Activated T-cell treated with anti-CD3 and anti-CD28 coated beads, Interleukin-2, amount 50 U/mL, for 72 hours (primary cell): ENCODE measurements at regions not wholly inside any gene's neighbourhood (a gene's known extent, or its start where the extent isn't known, plus 50 kb on each side); places are given as distances from the start of the nearest gene placed in this dataset.

Experiments
- ATAC-seq, 2 donors: fragments of 150-1000 bp; cut with Tn5 transposase; replicated peaks in 1 of 2; 2 replicates each; pipeline ENCODE4 v1.10.0; 2021; ENCODE audit warnings: moderate library complexity in 2 of 2, mild to moderate bottlenecking in 1 of 2
- DNase-seq, 2 donors: peaks; one replicate each; pipeline ENCODE4 v3.0.0; 2021 to 2022; ENCODE audit warnings: mixed read lengths in 1 of 2
- H3K27ac Mint-ChIP-seq: one replicate; pipeline ENCODE4 v1.8.0; 2022; ENCODE audit warnings: mild to moderate bottlenecking, moderate library complexity, mixed read lengths
- H3K27me3 Mint-ChIP-seq: one replicate; pipeline ENCODE4 v1.8.0; 2022; ENCODE audit warnings: low read depth, mixed read lengths
- H3K36me3 Mint-ChIP-seq, 2 donors: one replicate each; pipeline ENCODE4 v1.8.0; 2022; ENCODE audit warnings: mixed read lengths in 2 of 2, mild to moderate bottlenecking in 1 of 2; ENCODE audit not compliant: insufficient read depth in 2 of 2
- H3K4me1 Mint-ChIP-seq: one replicate; pipeline ENCODE4 v1.8.0; 2022; ENCODE audit warnings: low read depth, mixed read lengths
- H3K4me3 Mint-ChIP-seq, 2 donors: one replicate each; pipeline ENCODE4 v1.8.0; 2022; ENCODE audit warnings: mild to moderate bottlenecking in 2 of 2, mixed read lengths in 2 of 2, moderate library complexity in 2 of 2
- H3K9me3 Mint-ChIP-seq, 2 donors: one replicate each; pipeline ENCODE4 v1.8.0; 2022; ENCODE audit warnings: mixed read lengths in 2 of 2

- DNase-seq, result no peak
- H3K9me3 Mint-ChIP-seq, result peaks cover 0 to 14% of the 10 kb centered on the region in 2 donors
- peaks cover 7% of the 10 kb centered on the region for H3K27me3 Mint-ChIP-seq
- H3K27ac Mint-ChIP-seq, result no peak overlapping the region
- no peak for ATAC-seq
- H3K36me3 Mint-ChIP-seq, result peaks cover 0 to 1% of the 10 kb centered on the region in 2 donors
- H3K4me1 Mint-ChIP-seq, result peaks cover 5% of the 10 kb centered on the region
- H3K4me3 Mint-ChIP-seq, result no peak overlapping the region
Observed at GRCh38 chr21:35543746-35544145, 494.6 kb upstream of the RUNX1 start.

- H3K27ac Mint-ChIP-seq, result no peak overlapping the region
- H3K27me3 Mint-ChIP-seq, result peaks cover 7% of the 10 kb centered on the region
- DNase-seq (no peak), ATAC-seq (no peak)
- no peak overlapping the region for H3K4me3 Mint-ChIP-seq
- peaks cover 5% of the 10 kb centered on the region for H3K4me1 Mint-ChIP-seq
- H3K9me3 Mint-ChIP-seq, result peaks cover under 1 to 11% of the 10 kb centered on the region in 2 donors
- peaks cover under 1 to 4% of the 10 kb centered on the region in 2 donors for H3K36me3 Mint-ChIP-seq
Observed at GRCh38 chr21:35540950-35541638, 492.0 kb upstream of the RUNX1 start.

- Mint-ChIP-seq H3K27ac (no peak overlapping the region), H3K4me3 (no peak overlapping the region), H3K9me3 (peaks cover 8 to 16% of the 10 kb centered on the region in 2 donors), H3K4me1 (peaks cover 1% of the 10 kb centered on the region), H3K36me3 (peaks cover 5 to 16% of the 10 kb centered on the region in 2 donors), H3K27me3 (peaks cover 7% of the 10 kb centered on the region)
- DNase-seq (no peak), ATAC-seq (no peak)
Observed at GRCh38 chr21:35538386-35538785, 489.3 kb upstream of the RUNX1 start.

GRCh38 chr21:35537604-35538003, 488.5 kb upstream of the RUNX1 start:
- Mint-ChIP-seq H3K4me1 (no peaks in the 10 kb centered on the region), H3K36me3 (peaks cover 5 to 16% of the 10 kb centered on the region in 2 donors), H3K27ac (no peak overlapping the region), H3K4me3 (no peak overlapping the region), H3K27me3 (peaks cover 7% of the 10 kb centered on the region), H3K9me3 (peaks cover 8 to 16% of the 10 kb centered on the region in 2 donors)
- DNase-seq (no peak), ATAC-seq (no peak)

GRCh38 chr21:35533893-35534292, 484.8 kb upstream of the RUNX1 start:
- ATAC-seq (no peak), DNase-seq (no peak)
- no peak overlapping the region for H3K4me3 Mint-ChIP-seq
- peaks cover 8 to 10% of the 10 kb centered on the region in 2 donors for H3K9me3 Mint-ChIP-seq
- H3K36me3 Mint-ChIP-seq, result peaks cover 5 to 16% of the 10 kb centered on the region in 2 donors
- H3K27me3 Mint-ChIP-seq, result no peaks in the 10 kb centered on the region
- peaks cover 14% of the 10 kb centered on the region for H3K4me1 Mint-ChIP-seq
- H3K27ac Mint-ChIP-seq, result no peak overlapping the region

- no peaks in the 10 kb centered on the region for H3K27me3 Mint-ChIP-seq
- H3K4me1 Mint-ChIP-seq, result peaks cover 36% of the 10 kb centered on the region
Observed at GRCh38 chr21:35530766-35531165, 481.7 kb upstream of the RUNX1 start.

GRCh38 chr21:35529171-35529863, 480.2 kb upstream of the RUNX1 start:
- DNase-seq, result peak in 1 of 2 donors; percentile 25
- ATAC-seq, result peak; percentile 45
- Mint-ChIP-seq H3K4me3 (peak overlapping the region; percentile 89 to 94), H3K9me3 (peaks cover 0 to 4% of the 10 kb centered on the region in 2 donors), H3K36me3 (peaks cover 0 to 4% of the 10 kb centered on the region in 2 donors), H3K27ac (peak overlapping the region; percentile 91), H3K4me1 (peaks cover 47% of the 10 kb centered on the region), H3K27me3 (no peaks in the 10 kb centered on the region)

More at GRCh38 chr21:35530766-35531165, 481.7 kb upstream of the RUNX1 start:
- Mint-ChIP-seq H3K27ac (no peak overlapping the region), H3K36me3 (peaks cover 3 to 10% of the 10 kb centered on the region in 2 donors), H3K9me3 (peaks cover 5 to 7% of the 10 kb centered on the region in 2 donors), H3K4me3 (no peak overlapping the region)
- ATAC-seq, result no peak
- DNase-seq, result no peak

GRCh38 chr21:35528116-35529042, 479.3 kb upstream of the RUNX1 start:
- peak; percentile 80 to 85 for ATAC-seq
- no peaks in the 10 kb centered on the region for H3K36me3 Mint-ChIP-seq
- H3K4me3 Mint-ChIP-seq, result peak overlapping the region; percentile 89 to 94
- peaks cover 47% of the 10 kb centered on the region for H3K4me1 Mint-ChIP-seq
- no peaks in the 10 kb centered on the region for H3K27me3 Mint-ChIP-seq
- H3K27ac Mint-ChIP-seq, result peak overlapping the region; percentile 91
- H3K9me3 Mint-ChIP-seq, result no peaks in the 10 kb centered on the region
- peak; percentile 63 to 66 for DNase-seq

- peaks cover 47% of the 10 kb centered on the region for H3K4me1 Mint-ChIP-seq
- DNase-seq (no peak), ATAC-seq (no peak)
- no peaks in the 10 kb centered on the region for H3K27me3 Mint-ChIP-seq
- H3K27ac Mint-ChIP-seq, result no peak overlapping the region
- no peaks in the 10 kb centered on the region for H3K9me3 Mint-ChIP-seq
- H3K36me3 Mint-ChIP-seq, result no peaks in the 10 kb centered on the region
- peak overlapping the region; percentile 15 to 94 for H3K4me3 Mint-ChIP-seq
Observed at GRCh38 chr21:35527358-35527757, 478.3 kb upstream of the RUNX1 start.

- Mint-ChIP-seq H3K36me3 (no peaks in the 10 kb centered on the region), H3K4me3 (peak overlapping the region in 1 of 2 donors; percentile 39), H3K9me3 (no peaks in the 10 kb centered on the region), H3K4me1 (peaks cover 46% of the 10 kb centered on the region), H3K27me3 (no peaks in the 10 kb centered on the region), H3K27ac (peak overlapping the region; percentile 86)
- DNase-seq, result peak; percentile 14 to 23
- ATAC-seq, result peak; percentile 32 to 40
Observed at GRCh38 chr21:35525443-35525842, 476.3 kb upstream of the RUNX1 start.

- no peaks in the 10 kb centered on the region for H3K9me3 Mint-ChIP-seq
- no peak overlapping the region for H3K27ac Mint-ChIP-seq
- ATAC-seq, result no peak
Observed at GRCh38 chr21:35521852-35522505, 472.9 kb upstream of the RUNX1 start.

GRCh38 chr21:35521293-35521692, 472.2 kb upstream of the RUNX1 start:
- no peak for DNase-seq
- no peaks in the 10 kb centered on the region for H3K9me3 Mint-ChIP-seq
- no peak overlapping the region for H3K4me3 Mint-ChIP-seq
- H3K27ac Mint-ChIP-seq, result no peak overlapping the region
- no peak for ATAC-seq
- no peaks in the 10 kb centered on the region for H3K36me3 Mint-ChIP-seq
- H3K4me1 Mint-ChIP-seq, result peaks cover 14% of the 10 kb centered on the region
- no peaks in the 10 kb centered on the region for H3K27me3 Mint-ChIP-seq

More at GRCh38 chr21:35521852-35522505, 472.9 kb upstream of the RUNX1 start:
- Mint-ChIP-seq H3K4me1 (peaks cover 14% of the 10 kb centered on the region), H3K4me3 (no peak overlapping the region), H3K27me3 (no peaks in the 10 kb centered on the region), H3K36me3 (no peaks in the 10 kb centered on the region)
- DNase-seq, result no peak
